C4-2B (cell line): ENCODE measurements at regions not wholly inside any gene's neighbourhood (a gene's known extent, or its start where the extent isn't known, plus 50 kb on each side); places are given as distances from the start of the nearest gene placed in this dataset.

Experiments
- CTCF ChIP-seq: fragments of 450-650 bp; conservative IDR thresholded peaks from 2 replicates; pipeline ENCODE4 v1.5.1; 2017; ENCODE audit warnings: mild to moderate bottlenecking
- ZFX ChIP-seq: fragments of 450-650 bp; IDR thresholded peaks from 2 replicates; pipeline ENCODE4 v1.6.1; 2017

DNA sequence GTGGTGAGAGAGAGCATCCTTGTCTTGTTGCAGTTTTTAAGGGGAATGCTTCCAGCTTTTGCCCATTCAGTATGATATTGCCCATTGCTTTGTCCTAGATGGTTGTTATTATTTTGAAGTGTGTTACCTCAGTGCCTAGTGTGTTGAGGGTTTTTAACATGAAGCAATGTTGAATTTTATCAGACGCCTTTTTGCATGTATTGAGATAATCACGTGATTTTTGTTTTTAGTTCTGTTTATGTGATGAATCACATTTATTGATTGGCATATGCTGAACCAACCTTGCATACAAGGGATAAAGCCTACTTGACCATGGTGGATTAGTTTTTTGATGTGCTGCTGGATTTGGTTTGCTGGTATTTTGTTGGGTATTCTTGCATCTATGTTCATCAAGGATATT, 302.3 kb upstream of the G2E3 start:
- no peak for TF ChIP-seq CTCF
- no peak for TF ChIP-seq ZFX
